Stimulated activated CD4-positive, alpha-beta T cell treated with anti-CD3 and anti-CD28 coated beads, TNF-alpha, amount 100 ng/mL, for 48 hours (primary cell): ENCODE measurements at regions not wholly inside any gene's neighbourhood (a gene's known extent, or its start where the extent isn't known, plus 50 kb on each side); places are given as distances from the start of the nearest gene placed in this dataset.
"Not testable (repeated sequence)": the region's sequence is repeated elsewhere in the genome, so short reads cannot be mapped to it uniquely, and the experiment has no call there.

Source experiments
- DNase-seq, 3 donors: peaks; one replicate each; pipeline ENCODE4 v3.0.0-alpha.2; 2020; ENCODE audit warnings: low read depth in 3 of 3

DNA sequence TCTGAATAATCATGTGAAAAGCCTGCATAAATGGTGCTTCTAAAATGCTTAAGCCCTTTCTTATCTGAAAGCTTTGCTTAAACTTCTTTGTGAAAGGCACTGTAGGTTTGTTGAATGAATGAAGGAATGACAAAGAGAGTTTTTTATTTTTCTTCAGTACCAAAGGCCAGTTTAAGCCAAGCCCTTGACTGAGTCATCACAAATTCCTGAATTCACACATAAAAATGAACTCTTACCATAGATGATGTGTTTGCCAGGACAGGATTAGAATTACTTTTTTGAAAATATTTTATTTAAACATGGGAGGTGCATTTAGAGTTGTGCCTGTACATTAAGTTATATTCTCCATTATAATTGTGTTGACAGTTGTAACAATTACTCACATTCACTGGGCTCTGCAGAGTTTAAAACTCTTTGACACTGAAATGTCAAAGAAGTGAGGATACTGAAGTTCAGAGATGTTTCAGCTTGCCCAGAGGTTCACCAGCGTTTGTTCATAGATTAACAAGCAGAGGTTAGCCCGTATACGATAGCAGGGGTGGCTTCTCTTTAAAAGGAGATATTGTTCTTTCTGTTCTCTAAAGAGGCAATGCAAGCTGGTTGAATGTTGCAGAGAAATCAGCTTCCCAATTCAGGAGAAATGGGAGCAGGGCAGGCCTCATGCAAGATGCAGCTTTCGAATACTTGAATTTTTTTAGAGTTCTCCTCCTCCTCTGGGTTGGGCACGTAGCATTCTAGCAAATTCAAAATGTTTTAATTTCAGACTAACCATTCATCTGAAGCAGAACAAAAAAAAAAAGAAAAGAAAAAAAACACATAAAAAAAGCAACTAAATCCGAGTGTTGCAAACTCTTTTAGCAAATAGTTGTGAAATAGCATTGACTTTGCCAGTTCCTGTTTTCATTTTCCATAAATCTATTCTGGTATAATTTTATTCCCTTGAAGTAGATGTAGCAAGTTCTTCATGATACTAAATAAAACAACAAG is 358.7 kb upstream of the KLF4 start:
- no peak for DNase-seq

DNA sequence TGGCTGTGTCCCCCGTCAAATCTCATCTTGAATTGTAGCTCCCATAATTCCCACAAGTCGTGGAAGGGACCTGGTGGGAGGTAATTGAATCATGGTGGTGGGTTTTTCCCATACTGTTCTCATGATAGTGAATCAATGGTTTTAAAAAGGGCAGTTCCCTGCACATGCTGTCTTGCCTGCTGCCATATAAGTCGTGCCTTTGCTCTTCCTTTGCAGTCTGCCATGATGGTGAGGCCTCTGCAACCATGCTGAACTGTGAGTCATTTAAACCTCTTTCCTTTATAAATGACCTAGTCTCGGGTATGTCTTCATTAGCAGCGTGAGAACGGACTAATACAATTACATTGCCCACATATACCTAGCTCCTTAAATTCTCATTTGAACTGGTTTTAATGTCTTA is 353.0 kb upstream of the KLF4 start:
- DNase-seq, result no peak

DNA sequence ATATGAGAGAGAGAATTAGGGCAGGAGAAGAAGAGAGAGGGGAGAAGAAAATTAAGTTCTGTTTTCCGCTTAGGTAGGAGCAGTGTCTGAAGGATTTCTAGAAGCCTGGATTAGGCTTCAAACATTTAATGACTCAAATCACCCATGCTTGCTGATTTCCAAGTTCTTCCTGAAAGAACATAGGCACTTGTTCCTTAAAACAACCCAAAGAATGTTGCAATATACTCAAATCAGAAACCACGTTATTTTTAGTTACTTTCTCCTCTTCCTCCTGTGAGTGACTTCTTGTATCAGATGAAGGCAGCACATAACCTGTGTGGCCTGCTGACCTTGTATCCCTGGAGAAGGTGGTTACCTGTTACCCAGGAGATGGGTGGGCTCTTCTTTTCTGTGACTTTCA is 351.5 kb upstream of the KLF4 start:
- DNase-seq, result no peak

DNA sequence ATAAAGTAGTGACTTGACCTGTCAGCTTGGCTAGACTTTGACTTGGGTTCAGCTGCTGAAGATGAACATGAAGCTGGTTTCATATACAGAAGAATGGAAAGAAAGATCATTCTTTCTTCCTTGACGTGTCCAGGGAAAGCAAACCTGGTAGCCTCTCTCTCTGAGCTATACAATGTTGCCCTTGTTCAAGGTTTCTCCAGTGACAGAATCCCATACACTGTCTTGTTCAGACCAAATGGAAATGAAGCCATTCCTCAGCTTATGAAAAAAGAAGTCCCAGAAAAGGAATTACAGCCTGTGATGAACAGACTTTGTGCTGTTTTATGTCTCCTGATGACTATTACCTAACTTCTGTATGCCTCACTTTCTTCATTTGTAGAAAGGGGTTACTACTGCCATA is 349.8 kb upstream of the KLF4 start:
- no peak for DNase-seq

DNA sequence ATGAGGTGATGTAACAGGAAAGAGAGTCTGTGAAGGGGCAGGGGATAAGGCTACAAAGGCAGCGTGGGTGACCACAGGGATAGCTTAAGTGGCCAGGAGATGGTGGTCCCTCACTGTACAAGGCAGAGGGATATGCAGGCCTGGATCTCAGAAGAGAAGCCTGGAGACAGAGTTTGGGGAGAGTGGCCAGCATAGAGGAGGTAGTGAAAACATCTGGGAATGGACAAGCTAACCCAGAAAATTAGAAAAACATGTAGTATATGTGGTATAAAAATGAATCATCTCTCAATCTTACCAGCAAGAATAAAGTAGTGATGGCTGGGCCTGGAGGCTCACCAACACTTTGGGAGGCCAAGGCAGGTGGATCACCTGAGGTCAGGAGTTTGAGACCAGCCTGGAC is 349.2 kb upstream of the KLF4 start:
- no peak for DNase-seq

DNA sequence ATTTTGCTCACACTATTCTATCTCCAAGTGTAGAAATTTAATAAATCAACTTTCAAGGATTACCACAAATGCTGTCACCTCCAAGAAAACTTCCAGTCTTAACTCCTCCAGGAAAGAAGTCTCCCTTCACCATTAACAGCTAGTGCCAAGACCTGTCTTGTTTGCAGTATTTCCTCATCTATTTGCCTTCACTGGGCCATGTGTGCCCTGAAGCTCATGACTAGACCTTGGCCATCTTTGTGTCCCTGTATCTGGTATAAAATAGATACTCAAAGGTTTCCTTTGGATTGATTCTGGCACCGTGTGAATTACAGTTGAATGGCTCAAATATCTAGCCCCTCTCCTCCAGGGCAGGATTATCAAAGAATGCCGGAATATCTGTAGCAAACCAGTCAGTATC is 346.7 kb upstream of the KLF4 start:
- DNase-seq, result no peak

DNA sequence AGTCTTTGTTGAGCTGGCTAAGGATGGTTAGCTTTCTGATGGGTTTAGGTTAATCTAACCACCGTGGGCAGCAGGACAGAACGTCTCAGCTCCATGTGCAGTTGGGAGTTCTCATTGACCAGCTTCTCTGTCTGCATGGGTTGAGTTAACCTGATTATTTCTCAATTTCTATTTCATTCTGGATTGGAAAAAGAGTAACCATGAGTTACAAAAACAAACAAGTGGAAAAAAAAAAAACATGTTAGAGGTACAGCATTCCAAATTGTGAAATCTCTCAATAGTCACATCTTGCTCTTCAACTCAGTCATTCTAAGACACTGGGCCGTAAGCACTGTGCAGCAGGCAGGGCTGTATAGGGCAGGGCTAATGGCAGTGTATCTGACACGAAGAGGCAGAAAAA is 343.7 kb upstream of the KLF4 start:
- no peak for DNase-seq

DNA sequence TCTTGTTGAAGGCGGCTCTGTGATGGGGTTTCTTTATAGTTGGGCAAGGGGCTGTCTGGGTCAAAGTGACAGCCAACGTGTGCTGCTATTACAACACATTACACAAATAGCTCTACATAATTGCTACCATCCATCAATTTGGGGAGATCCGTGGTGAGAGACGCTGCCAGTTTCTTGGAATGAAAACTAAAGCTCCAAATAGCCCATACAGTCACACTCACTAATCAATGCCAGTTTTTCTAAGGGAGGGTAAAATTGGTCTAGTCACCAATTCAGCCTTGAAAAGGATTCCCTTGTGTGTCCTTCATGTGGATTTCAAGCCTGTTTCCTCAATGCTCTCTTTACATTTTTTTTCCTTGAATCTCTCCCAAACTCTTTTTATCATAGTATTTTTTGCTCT is 343.3 kb upstream of the KLF4 start:
- no peak for DNase-seq

DNA sequence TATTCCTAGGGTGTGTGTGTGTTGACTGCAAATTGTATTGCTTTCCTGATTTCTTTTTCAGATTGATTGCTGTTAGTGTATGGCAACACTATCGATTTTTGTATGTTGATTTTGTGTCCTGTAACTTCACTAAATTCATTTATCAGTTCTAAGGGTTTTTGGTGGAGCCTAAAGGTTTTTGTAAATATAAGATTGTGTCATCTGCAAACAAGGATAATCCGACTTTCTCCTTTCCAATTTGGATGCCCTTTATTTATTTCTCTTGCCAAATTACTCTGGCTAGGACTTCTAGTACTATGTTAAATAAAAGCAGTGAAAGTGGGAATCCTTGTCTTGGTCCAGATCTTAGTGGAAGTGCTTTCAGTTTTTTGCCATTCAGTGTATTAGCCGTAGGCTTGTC is 340.9 kb upstream of the KLF4 start:
- DNase-seq, result no peak

DNA sequence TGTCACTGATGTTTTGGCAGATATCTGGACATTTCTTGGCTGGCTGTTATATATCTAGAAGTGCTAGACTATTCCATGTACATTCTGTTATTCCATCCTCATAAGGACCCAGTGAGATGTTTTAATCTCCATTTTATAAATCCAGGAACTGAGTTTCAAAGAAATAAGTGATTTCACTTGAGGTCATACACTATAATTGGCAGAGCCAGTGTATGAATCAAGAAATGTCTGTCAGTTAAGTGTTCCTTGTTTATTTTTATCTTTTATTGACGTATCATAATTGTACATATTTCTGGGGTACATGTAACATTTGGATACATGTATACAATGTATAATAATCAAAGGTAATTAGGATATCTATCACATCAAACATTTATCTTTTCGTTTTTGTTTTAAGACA is 338.3 kb upstream of the KLF4 start:
- DNase-seq, result no peak

DNA sequence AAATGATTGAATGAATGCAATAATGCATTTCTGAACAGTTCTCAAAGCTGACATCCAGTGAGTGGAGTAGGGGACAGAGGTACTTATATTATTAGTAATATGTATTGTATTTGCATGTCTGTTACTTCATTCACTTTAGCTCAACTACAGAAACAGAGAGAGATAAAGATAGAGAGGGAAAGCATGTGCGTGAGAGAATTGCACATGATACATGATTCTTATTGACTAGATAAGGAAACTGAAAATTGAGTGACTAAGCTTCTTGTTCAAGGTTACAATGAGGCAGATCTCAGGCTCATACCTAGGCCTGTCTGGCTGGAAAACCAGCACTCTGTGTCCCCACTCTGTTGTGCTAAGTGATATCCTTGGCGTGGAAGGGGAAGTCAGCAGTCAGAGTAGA is 337.7 kb upstream of the KLF4 start:
- DNase-seq, result no peak

DNA sequence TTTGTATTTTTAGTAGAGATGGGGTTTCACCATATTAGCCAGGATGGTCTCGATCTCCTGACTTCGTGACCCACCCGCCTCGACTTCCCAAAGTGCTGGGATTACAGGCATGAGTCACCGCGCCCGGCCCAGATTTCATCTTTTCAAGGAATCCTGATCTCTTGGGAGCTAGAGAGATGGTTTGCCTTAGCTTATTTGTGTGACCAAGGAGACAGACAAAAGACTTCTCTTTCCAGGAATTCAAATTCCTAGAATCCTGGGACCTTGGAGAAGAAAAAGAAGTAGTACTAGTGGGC is 337.1 kb upstream of the KLF4 start:
- not testable (repeated sequence) for DNase-seq

DNA sequence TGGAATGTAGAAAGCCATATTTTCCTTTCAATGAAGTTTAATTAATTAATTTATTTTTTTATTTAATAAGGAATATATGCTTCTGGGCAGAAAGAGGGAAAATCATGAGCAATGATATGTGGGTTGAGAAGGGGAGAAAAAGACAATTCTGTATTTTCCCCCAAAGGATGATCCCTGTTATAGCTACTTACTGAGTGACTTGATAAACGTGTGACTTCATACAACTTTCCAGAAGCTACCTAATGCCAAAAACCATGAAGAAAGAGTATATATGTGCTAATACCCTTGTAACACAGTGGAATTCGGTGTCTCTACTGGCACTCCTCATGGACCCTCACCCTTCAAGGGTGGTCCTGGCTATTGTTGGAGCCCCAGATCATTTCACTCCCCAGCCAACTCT is 335.0 kb upstream of the KLF4 start:
- DNase-seq, result no peak

DNA sequence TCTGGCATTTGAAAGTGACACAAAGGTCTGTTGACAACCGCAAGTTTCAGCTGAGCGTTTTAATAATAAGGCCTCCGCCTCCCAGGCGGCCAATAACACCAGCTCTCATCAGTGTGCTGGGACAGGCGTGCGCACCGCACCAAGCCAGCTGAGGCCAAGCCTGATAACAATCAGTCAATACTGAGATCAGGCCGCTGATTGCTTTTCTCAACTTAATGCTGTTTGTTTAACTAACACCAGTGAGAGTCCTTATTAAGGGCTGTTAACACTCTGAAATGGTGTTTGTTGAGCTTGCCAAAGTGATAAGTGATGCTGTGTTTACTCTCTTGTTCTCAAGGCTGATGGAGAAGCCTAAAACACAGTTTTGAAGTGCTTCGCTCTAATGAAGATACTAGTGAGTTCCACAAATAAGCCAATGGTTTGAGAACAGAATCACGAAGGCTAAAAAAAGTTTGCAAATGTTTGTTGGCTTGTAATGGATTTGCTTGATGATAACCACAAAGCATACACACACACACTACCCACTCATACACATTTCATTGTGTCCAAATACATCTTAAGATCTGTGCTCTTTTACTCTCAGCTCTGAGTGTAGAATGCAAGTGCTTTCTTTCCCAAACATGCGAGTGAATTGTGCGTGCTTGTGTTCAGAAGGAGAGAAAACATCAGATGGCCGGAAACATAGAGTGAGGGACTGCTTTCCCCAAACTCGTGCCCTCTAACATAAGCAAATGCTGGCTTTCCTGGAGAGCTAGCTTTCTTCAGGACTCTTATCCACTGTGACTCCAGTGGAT is 330.4 kb upstream of the KLF4 start:
- DNase-seq, result no peak

DNA sequence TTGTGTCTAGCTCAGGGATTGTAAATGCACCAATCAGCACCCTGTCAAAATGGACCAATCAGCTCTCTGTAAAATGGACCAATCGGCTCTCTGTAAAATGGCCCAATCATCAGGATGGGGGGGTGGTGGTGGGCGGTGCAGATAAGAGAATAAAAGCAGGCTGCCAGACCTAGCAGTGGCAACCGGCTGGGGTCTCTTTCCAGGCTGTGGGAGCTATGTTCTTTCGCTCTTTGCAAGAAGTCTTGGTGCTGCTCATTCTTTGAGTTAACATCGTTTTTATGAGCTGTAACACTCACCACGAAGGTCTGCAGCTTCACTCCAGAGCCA is 328.9 kb upstream of the KLF4 start:
- not testable (repeated sequence) for DNase-seq

DNA sequence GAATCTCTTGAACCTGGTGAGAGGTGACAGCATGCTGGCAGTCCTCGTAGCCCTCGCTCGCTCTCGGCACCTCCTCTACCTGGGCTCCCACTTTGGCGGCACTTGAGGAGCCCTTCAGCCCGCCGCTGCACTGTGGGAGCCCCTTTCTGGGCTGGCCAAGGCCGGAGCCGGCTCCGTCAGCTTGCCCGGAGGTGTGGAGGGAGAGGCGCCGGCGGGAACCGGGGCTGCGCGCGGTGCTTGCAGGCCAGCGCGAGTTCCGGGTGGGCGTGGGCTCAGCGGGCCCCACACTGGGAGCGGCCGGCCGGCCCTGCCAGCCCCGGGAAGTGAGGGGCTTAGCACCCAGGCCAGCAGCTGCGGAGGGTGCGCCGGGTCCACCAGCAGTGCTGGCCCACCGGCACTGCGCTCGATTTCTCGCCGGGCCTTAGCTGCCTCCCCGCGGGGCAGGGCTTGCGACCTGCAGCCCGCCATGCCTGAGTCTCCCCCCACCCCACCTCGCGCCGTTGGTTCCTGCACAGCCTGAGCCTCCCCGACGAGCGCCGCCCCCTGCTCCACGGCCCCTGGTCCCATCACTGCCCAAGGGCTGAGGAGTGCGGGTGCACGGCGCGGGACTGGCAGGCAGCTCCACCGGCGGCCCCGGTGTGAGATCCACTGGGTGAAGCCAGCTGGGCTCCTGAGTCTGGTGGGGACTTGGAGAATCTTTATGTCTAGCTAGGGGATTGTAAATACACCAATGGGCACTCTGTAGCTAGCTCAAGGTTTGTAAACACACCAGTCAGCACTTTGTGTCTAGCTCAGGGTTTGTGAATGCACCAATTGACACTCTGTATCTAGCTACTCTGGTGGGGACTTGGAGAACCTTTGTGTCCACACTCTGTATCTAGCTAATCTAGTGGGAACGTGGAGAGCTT is 328.3 kb upstream of the KLF4 start:
- DNase-seq, result not testable (repeated sequence)

DNA sequence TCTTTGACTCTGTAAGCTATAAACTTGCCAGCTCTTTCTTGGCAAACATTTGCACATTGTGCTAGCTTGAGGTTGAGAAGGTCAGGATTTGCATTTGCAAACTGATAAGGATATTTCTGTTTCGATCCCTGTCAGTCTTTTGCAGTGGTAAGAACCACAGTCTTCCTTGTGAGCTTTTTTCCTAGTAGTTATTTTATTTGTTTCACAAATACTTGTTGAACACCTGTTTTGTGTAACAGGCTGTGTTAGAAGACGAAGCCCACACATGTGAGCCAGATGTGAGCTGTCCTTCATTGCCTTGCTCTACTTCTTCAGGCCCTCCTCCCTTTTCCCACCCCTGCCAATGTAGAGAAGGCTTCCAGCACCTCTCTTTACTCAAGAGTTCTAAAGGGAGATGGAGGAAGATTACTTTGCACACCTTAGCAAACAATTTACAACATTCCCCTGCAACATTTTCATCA is 327.0 kb upstream of the KLF4 start:
- no peak for DNase-seq

DNA sequence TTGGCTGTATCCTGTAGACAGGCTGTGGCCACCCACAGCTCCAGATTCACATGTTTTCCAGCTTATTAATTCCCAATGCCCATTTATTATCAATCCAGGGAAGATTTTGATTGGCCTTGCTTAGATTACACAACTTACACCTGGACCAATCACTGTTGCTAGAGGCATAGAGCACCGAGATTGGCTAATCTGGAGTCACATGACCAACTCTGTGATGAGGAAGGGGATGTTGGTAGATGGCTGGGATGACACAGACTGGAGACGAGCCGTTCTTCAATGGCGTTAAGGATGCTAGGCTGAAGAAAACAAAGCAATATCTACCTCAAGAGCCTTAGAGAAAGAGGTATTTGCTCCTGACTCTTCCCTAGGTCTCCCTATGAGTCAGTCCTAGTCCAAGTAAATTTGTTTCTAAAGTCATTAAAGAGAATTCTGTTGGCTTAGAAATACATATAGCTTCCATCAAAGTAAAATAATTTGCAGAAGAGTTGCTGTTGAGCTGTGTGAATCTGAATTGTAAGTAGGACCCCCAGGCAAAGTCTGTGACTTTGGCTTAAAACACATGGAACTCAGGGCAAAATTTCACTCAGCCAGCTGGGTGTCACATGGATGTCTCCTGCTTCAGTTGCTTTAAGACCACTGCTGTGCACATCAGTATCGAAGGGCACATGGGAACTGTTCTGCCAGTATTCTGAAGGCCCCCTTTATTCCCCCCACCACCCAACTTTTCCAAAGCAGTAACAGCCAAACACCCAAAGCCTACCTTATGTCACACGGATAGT is 326.4 kb upstream of the KLF4 start:
- no peak for DNase-seq

DNA sequence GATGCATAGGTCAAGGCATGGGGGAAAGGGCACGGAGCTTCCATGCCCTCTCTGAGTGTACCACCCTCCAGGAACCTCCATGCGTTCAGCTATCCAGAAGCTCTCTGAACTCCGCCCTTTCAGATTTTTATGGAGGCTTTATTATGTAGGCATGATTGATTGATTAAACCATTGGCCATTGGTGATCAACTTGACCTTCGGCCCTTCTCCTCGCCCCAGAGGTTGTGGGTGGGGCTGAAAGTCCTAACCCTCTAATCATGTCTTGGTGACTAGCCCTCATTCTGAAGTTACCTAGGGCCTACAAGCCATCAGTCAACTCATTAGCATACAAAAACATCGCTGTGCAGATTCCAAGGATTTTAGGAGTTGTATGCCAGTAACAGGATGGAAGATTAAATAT is 323.7 kb upstream of the KLF4 start:
- no peak for DNase-seq

DNA sequence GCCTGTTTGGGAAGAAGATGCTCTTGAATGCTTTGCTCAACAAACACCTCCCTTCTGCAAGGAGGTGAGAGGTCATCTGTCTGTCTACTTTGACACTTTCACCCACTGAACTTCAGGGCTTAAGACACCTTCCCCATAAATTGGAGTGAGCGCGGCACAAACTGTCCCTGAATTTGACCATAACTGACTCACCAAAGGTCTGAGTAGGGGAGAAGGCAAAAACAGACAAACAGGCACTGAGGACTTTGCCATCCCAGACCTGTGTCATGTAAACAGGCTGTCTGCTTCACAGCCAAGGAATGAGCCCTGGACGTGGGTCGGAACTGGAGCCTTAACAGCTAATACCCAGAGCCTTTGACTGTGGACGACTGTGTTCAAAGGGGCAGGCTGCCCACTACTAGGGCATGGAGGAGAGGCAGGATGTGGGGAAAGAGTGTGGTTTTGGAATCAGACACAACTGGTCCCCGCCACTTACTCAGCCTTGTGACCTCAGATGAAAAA is 320.9 kb upstream of the KLF4 start:
- no peak for DNase-seq

DNA sequence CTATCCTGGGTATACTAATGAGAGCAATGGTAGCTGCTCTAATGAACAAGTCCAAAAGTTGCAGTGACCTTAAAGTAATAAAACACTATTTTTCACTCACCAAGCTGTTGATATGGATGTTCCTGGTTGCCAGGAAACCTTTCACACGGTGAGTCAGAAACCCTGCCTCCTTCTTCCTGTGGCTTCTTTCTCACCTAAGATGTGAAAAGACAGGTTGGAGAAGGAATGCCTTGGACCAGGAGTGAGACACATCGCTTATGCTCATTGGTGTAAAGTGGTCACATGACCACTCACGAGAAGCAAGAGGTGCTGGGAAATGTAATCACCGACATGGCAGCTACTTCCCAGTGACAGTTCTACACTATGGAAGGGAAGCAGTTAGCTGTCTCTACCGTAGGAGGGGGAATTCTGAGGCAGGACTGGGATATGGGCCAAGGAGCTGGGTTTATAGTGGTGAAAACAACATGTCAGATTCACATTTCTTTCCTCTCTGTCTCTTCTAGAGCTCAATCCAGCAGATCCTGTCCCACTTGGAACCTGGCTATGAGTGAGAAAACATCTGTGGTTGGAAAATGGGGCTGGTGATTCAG is 320.4 kb upstream of the KLF4 start:
- DNase-seq, result no peak
